Chondrocyte (in vitro differentiated cells): ENCODE measurements at regions not wholly inside any gene's neighbourhood (a gene's known extent, or its start where the extent isn't known, plus 50 kb on each side); places are given as distances from the start of the nearest gene placed in this dataset.

ENCODE experiments used
- DNase-seq: peaks from one replicate; pipeline ENCODE4 v3.0.0; 2021; ENCODE audit warnings: mixed read lengths, low spot score
- H3K27ac Mint-ChIP-seq: one replicate; pipeline ENCODE4 v1.8.0; 2021; ENCODE audit warnings: mild to moderate bottlenecking, moderate library complexity, mixed read lengths; ENCODE audit not compliant: unreplicated experiment
- H3K27me3 Mint-ChIP-seq: 2 replicates; pipeline ENCODE4 v1.8.0; 2021; ENCODE audit warnings: low read depth, mixed read lengths
- H3K36me3 Mint-ChIP-seq: 2 replicates; pipeline ENCODE4 v1.8.0; 2021; ENCODE audit warnings: low read depth, mixed read lengths
- H3K4me1 Mint-ChIP-seq: 2 replicates; pipeline ENCODE4 v1.8.0; 2021; ENCODE audit warnings: low read depth, mild to moderate bottlenecking, mixed read lengths
- H3K4me3 Mint-ChIP-seq: one replicate; pipeline ENCODE4 v1.8.0; 2021; ENCODE audit warnings: mild to moderate bottlenecking, moderate library complexity, mixed read lengths; ENCODE audit not compliant: unreplicated experiment
- H3K9me3 Mint-ChIP-seq: 2 replicates; pipeline ENCODE4 v1.8.0; 2021; ENCODE audit warnings: low read depth, mixed read lengths
- TF ChIP-seq, protein P1 (sequence below): fragments of 200-600 bp; sonication (generic); IDR thresholded peaks from 2 replicates; pipeline ENCODE4 v1.5.0; 2021; ENCODE audit warnings: antibody characterized with exemption, mild to moderate bottlenecking, moderate library complexity

DNA sequence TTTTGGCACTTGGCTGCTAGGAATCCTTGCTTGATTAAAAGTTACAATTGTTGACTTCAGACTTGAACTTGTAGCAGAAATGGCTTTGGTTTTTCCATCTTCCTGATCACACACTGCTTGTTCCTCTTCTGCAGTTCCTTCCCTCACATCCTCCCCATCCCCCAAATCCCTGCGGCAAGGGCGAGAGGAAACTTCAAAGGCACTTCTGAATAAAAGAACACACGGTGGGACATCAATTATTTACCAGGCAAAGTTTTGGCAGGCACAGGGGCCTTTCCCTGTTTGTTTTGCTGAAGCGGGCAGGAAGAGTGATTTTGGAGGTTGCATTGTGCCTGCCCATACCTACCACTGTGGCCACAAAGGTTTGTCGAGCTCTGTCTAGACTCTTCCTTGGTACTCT, 260.9 kb downstream of the KIF4B start:
- DNase-seq: no peak
- no peaks in the 10 kb centered on the region for H3K4me1 Mint-ChIP-seq
- TF ChIP-seq, protein P1, sequence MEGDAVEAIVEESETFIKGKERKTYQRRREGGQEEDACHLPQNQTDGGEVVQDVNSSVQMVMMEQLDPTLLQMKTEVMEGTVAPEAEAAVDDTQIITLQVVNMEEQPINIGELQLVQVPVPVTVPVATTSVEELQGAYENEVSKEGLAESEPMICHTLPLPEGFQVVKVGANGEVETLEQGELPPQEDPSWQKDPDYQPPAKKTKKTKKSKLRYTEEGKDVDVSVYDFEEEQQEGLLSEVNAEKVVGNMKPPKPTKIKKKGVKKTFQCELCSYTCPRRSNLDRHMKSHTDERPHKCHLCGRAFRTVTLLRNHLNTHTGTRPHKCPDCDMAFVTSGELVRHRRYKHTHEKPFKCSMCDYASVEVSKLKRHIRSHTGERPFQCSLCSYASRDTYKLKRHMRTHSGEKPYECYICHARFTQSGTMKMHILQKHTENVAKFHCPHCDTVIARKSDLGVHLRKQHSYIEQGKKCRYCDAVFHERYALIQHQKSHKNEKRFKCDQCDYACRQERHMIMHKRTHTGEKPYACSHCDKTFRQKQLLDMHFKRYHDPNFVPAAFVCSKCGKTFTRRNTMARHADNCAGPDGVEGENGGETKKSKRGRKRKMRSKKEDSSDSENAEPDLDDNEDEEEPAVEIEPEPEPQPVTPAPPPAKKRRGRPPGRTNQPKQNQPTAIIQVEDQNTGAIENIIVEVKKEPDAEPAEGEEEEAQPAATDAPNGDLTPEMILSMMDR: no peak
- H3K27ac Mint-ChIP-seq: no peak overlapping the region
- H3K4me3 Mint-ChIP-seq: no peak overlapping the region
- H3K27me3 Mint-ChIP-seq: peaks cover 3% of the 10 kb centered on the region
- no peaks in the 10 kb centered on the region for H3K36me3 Mint-ChIP-seq
- no peaks in the 10 kb centered on the region for H3K9me3 Mint-ChIP-seq

DNA sequence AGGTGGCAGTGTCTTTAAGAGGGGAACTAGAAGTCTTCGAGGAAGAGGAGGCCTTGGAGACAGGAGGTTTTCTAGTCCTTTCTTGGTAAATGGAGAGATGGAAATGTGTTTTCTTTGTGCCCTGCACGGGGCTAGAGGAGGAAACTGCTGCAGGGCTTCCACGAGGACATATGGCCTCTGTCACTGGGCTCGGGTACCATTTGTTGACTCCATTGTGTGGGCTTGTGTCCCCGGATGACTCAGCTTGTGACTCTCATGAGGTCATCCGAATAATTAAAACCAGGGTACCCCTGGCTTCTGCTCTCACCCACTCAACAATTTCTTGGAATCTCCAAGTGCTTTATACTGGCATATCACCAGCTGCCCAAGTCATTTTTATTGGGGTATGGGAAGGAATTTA, 261.7 kb downstream of the KIF4B start:
- Mint-ChIP-seq H3K4me3 (no peak overlapping the region), H3K27me3 (peaks cover 3% of the 10 kb centered on the region), H3K36me3 (no peaks in the 10 kb centered on the region), H3K9me3 (no peaks in the 10 kb centered on the region), H3K4me1 (no peaks in the 10 kb centered on the region), H3K27ac (no peak overlapping the region)
- no peak for DNase-seq
- TF ChIP-seq, protein P1: no peak

DNA sequence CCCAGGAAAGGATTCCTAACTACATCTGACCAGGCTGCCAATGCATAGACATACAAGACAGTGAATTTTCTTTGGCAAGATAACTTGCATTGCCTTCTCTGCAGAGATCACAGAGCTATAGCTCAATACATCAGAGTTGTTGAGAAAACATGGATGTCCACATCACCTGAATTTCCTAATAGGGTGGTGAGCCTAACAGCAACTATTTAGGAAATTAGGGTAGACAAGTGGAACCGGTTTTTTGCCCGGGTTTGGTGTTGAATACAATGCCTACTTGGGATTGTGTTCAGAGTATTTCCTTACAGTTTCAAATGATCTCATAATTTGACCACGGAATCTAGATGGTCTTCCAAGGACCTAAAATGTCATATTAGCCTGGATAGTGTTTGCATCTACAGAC, 262.7 kb downstream of the KIF4B start:
- peaks cover 3% of the 10 kb centered on the region for H3K27me3 Mint-ChIP-seq
- H3K9me3 Mint-ChIP-seq: no peaks in the 10 kb centered on the region
- TF ChIP-seq, protein P1: no peak
- no peak overlapping the region for H3K27ac Mint-ChIP-seq
- no peak overlapping the region for H3K4me3 Mint-ChIP-seq
- no peak for DNase-seq
- no peaks in the 10 kb centered on the region for H3K4me1 Mint-ChIP-seq
- H3K36me3 Mint-ChIP-seq: no peaks in the 10 kb centered on the region

DNA sequence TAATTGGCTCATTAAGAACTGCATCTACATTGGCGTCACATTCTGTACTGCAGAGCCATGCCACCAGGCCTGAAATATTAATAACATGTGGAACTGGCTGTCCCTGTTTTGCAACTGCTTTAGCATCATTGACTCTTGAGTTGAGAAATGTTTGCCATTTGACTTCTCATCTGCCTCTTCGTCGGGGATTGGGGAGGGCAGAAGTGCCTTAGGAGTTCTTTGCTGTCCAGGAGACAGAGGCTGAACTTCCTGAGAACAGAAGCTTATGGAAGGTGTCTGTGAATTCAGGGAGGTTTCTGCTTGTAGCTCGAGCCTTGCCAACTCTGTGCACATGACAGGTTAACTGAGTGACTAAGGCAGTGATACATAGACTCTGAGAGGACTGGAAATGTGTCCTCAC, 265.0 kb downstream of the KIF4B start:
- no peak overlapping the region for H3K4me3 Mint-ChIP-seq
- no peaks in the 10 kb centered on the region for H3K4me1 Mint-ChIP-seq
- peaks cover 11% of the 10 kb centered on the region for H3K27me3 Mint-ChIP-seq
- no peaks in the 10 kb centered on the region for H3K9me3 Mint-ChIP-seq
- TF ChIP-seq, protein P1: no peak
- no peaks in the 10 kb centered on the region for H3K36me3 Mint-ChIP-seq
- H3K27ac Mint-ChIP-seq: no peak overlapping the region
- no peak for DNase-seq

DNA sequence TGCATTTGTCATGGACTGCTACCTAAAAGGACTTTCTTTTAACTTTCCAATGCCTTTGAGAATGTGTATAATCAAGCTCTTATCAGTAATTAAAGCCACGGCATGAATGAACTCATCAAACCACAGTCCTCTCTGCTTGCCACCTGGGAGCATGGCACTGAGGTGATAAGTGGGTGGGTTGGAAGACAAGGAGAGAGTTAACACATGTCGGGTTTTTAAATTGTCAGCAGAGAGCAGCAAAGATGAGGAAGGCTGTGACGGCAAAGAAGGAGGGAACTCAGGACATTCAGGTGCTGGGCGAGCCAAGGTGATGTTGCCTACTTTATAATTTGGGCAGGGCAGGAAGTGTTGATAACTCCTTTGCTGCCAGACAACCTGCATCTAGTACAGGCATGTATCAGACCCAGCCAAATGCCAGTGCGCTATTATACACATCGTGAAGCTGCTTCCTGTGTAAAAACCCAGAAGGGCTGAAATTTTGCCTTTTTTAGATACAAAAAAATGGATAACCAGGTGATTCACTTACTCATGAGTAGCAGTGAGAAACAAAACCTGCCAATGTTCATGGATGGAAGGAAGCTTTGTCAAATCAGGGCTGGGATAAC, 269.1 kb downstream of the KIF4B start:
- H3K36me3 Mint-ChIP-seq: no peaks in the 10 kb centered on the region
- no peaks in the 10 kb centered on the region for H3K4me1 Mint-ChIP-seq
- H3K27ac Mint-ChIP-seq: no peak overlapping the region
- H3K27me3 Mint-ChIP-seq: peaks cover 11% of the 10 kb centered on the region
- H3K9me3 Mint-ChIP-seq: no peaks in the 10 kb centered on the region
- TF ChIP-seq, protein P1: no peak
- DNase-seq: no peak
- H3K4me3 Mint-ChIP-seq: no peak overlapping the region
